Bronchial epithelial cell (primary cell): ENCODE measurements at regions not wholly inside any gene's neighbourhood (a gene's known extent, or its start where the extent isn't known, plus 50 kb on each side); places are given as distances from the start of the nearest gene placed in this dataset.

Source experiments
- DNase-seq: peaks from one replicate; pipeline ENCODE4 v3.0.0-alpha.2; 2010; ENCODE audit warnings: low read depth
- FAIRE-seq: peaks from 2 replicates; lab custom pipeline; 2011; peaks lifted over from hg19 to GRCh38; lab: Jason Lieb, UNC
- H3K27me3 ChIP-seq: 2 replicates; pipeline ENCODE4 v1.5.1; 2011; ENCODE audit warnings: low read length; ENCODE audit not compliant: control insufficient read depth, insufficient read depth
- H3K36me3 ChIP-seq: 2 replicates; pipeline ENCODE4 v1.5.1; 2011; ENCODE audit warnings: low read length; ENCODE audit not compliant: control insufficient read depth, insufficient read depth
- H3K4me3 ChIP-seq: 2 replicates; pipeline ENCODE4 v1.5.1; 2011; ENCODE audit warnings: mild to moderate bottlenecking, low read depth, low read length, control low read depth
- CTCF ChIP-seq: IDR thresholded peaks from 2 replicates; pipeline ENCODE4 v1.5.1; 2011; ENCODE audit warnings: mild to moderate bottlenecking, moderate library complexity, low read length, control low read depth, inconsistent platforms; ENCODE audit not compliant: insufficient read depth, severe bottlenecking

- FAIRE-seq = no peak
Observed at GRCh38 chr9:78606001-78606379, 309.1 kb downstream of the PSAT1 start.

GRCh38 chr9:78607853-78608252 lies 310.9 kb downstream of the PSAT1 start:
- no peak overlapping the region for H3K4me3 ChIP-seq
- FAIRE-seq = no peak
- H3K36me3 ChIP-seq = no peaks in the 10 kb centered on the region
- no peak for DNase-seq
- no peaks in the 10 kb centered on the region for H3K27me3 ChIP-seq
- TF ChIP-seq CTCF = no peak

More at GRCh38 chr9:78606001-78606379, 309.1 kb downstream of the PSAT1 start:
- no peaks in the 10 kb centered on the region for H3K27me3 ChIP-seq
- no peak for TF ChIP-seq CTCF
- DNase-seq = no peak
- H3K4me3 ChIP-seq = no peak overlapping the region
- no peaks in the 10 kb centered on the region for H3K36me3 ChIP-seq

- no peaks in the 10 kb centered on the region for H3K27me3 ChIP-seq
- TF ChIP-seq CTCF = no peak
- no peak overlapping the region for H3K4me3 ChIP-seq
- DNase-seq (no peak), FAIRE-seq (no peak)
- no peaks in the 10 kb centered on the region for H3K36me3 ChIP-seq
Observed at GRCh38 chr9:78609450-78609849, 312.5 kb downstream of the PSAT1 start.

GRCh38 chr9:78612091-78612490 lies 315.2 kb downstream of the PSAT1 start:
- no peak for FAIRE-seq
- DNase-seq = peak; percentile 47

GRCh38 chr9:78613006-78613405 lies 316.1 kb downstream of the PSAT1 start:
- no peak for FAIRE-seq
- no peak for TF ChIP-seq CTCF

More at GRCh38 chr9:78612091-78612490, 315.2 kb downstream of the PSAT1 start:
- Histone ChIP-seq H3K4me3 (no peak overlapping the region), H3K27me3 (no peaks in the 10 kb centered on the region), H3K36me3 (no peaks in the 10 kb centered on the region)
- no peak for TF ChIP-seq CTCF

GRCh38 chr9:78614892-78615291 lies 318.0 kb downstream of the PSAT1 start:
- no peak for DNase-seq
- Histone ChIP-seq H3K27me3 (no peaks in the 10 kb centered on the region), H3K36me3 (no peaks in the 10 kb centered on the region), H3K4me3 (no peak overlapping the region)
- no peak for FAIRE-seq
- no peak for TF ChIP-seq CTCF

More at GRCh38 chr9:78613006-78613405, 316.1 kb downstream of the PSAT1 start:
- H3K27me3 ChIP-seq = no peaks in the 10 kb centered on the region
- no peak overlapping the region for H3K4me3 ChIP-seq
- H3K36me3 ChIP-seq = no peaks in the 10 kb centered on the region
- no peak for DNase-seq
